Left lung (tissue), 4 donors: ENCODE measurements at regions not wholly inside any gene's neighbourhood (a gene's known extent, or its start where the extent isn't known, plus 50 kb on each side); places are given as distances from the start of the nearest gene placed in this dataset.

ENCODE experiments used
- ATAC-seq: fragments of 200-7000 bp; cut with Tn5 transposase; one replicate; pipeline ENCODE4 v1.9.1; 2020; ENCODE audit warnings: moderate library complexity
- DNase-seq, 4 donors: peaks; one replicate each; pipeline ENCODE4 v3.0.0-alpha.2; 2013 to 2020
- H3K27ac ChIP-seq, 2 donors: fragments of 200-600 bp; sonication (generic) in 1 of 2; one replicate each; pipeline versions ENCODE4 v1.5.0 to v1.8.0; 2020 to 2021
- H3K27me3 ChIP-seq, 2 donors: fragments of 200-600 bp; sonication (generic) in 1 of 2; one replicate each; pipeline versions ENCODE4 v1.5.0 to v1.8.0; 2020 to 2021
- H3K36me3 ChIP-seq, 2 donors: fragments of 200-600 bp; sonication (generic) in 1 of 2; one replicate each; pipeline versions ENCODE4 v1.5.0 to v1.8.0; 2020 to 2021
- H3K4me1 ChIP-seq, 2 donors: fragments of 200-600 bp; one replicate each; pipeline ENCODE4 v1.8.0; 2021
- H3K4me3 ChIP-seq, 2 donors: fragments of 200-600 bp; sonication (generic) in 1 of 2; one replicate each; pipeline versions ENCODE4 v1.5.0 to v1.8.0; 2020 to 2021; ENCODE audit warnings: mild to moderate bottlenecking in 1 of 2
- H3K9me3 ChIP-seq, 2 donors: fragments of 200-600 bp; sonication (generic) in 1 of 2; one replicate each; pipeline versions ENCODE4 v1.5.0 to v1.8.0; 2020 to 2021
- CTCF ChIP-seq, 2 donors: fragments of 200-600 bp; sonication (generic) in 1 of 2; IDR thresholded peaks; one replicate each; pipeline versions ENCODE4 v1.5.0 to v1.8.0; 2021; ENCODE audit warnings: antibody characterized with exemption in 2 of 2
- intact Hi-C, 2 donors: fragments of 100-400 bp; cut with DNase I; formaldehyde crosslinking; loops; one replicate each; pipeline versions ENCODE4 v1.11.2 to v1.14.2; 2022
- donor health status: DM: no; HTN: yes; CAD: no.
- donor health status: DM: no; HTN: no; CAD: no.

GRCh38 chr7:115224922-115225321 is 303.0 kb downstream of the MDFIC start:
- no peaks in the 10 kb centered on the region for H3K36me3 ChIP-seq
- H3K27me3 ChIP-seq, result no peaks in the 10 kb centered on the region
- no peak for DNase-seq
- TF ChIP-seq CTCF (IDR thresholded peaks at IDR 0.05), result no peak
- no peak overlapping the region for H3K4me3 ChIP-seq
- intact Hi-C loops, result no loop called here
- H3K27ac ChIP-seq, result no peak overlapping the region
- no peaks in the 10 kb centered on the region for H3K9me3 ChIP-seq
- no peak for ATAC-seq
- H3K4me1 ChIP-seq, result peaks cover 0 to 2% of the 10 kb centered on the region in 2 donors

DNA sequence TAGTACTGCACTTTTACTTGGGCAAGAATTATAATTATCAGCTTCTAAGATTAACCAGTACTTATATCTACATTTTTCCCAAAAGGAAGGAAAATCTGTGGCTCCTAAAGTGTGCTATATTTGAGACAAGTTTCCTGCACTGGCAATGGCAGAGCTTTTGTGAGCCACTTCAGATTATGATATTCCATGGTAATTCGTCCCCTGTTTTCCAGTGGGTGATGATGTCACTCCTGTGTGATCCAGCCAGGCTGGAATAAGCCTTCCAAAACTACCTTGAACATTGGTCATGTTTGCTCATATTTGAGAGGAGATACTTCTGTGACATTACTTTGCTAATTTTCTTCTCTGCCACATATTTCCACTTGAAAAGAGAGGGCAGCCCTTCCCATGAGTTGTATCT is 302.1 kb downstream of the MDFIC start:
- Histone ChIP-seq H3K4me3 (no peak overlapping the region), H3K4me1 (no peaks in the 10 kb centered on the region), H3K9me3 (no peaks in the 10 kb centered on the region), H3K36me3 (no peaks in the 10 kb centered on the region), H3K27me3 (no peaks in the 10 kb centered on the region), H3K27ac (no peak overlapping the region)
- DNase-seq (no peak), ATAC-seq (no peak)
- intact Hi-C loops, result no loop called here
- TF ChIP-seq CTCF (IDR thresholded peaks at IDR 0.05), result no peak

- H3K36me3 ChIP-seq, result no peaks in the 10 kb centered on the region
- H3K27me3 ChIP-seq, result no peaks in the 10 kb centered on the region
- no peak for DNase-seq
- no peaks in the 10 kb centered on the region for H3K4me1 ChIP-seq
- no peak overlapping the region for H3K4me3 ChIP-seq
- H3K9me3 ChIP-seq, result no peaks in the 10 kb centered on the region
- intact Hi-C loops, result no loop called here
- TF ChIP-seq CTCF (IDR thresholded peaks at IDR 0.05), result no peak
- H3K27ac ChIP-seq, result no peak overlapping the region
- ATAC-seq, result no peak
Measured at GRCh38 chr7:115221456-115221855, 299.6 kb downstream of the MDFIC start.

DNA sequence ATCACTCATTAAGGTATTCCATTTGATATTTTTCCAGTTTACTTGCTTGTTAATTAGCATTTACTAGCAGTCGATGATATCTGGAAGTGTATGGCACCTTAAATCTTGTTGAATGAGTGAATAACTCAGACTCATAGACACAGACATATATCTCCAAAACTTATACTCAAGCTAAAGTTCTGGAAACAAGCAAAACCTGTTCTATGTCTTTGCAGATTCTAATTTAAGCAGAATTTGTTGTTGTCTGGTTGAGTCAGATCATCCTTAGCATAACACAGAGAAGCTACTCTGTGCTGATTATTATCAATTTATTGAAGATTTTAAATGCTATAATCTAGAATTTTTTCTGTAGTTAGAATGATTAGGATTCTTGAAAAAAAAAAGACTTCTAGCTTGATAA is 296.2 kb downstream of the MDFIC start:
- TF ChIP-seq CTCF (IDR thresholded peaks at IDR 0.05), result no peak
- Histone ChIP-seq H3K4me1 (no peaks in the 10 kb centered on the region), H3K36me3 (no peaks in the 10 kb centered on the region), H3K27ac (no peak overlapping the region), H3K27me3 (no peaks in the 10 kb centered on the region), H3K9me3 (no peaks in the 10 kb centered on the region), H3K4me3 (no peak overlapping the region)
- intact Hi-C loops, result loop anchor here in 1 of 2 donors (10.0 kb wide), 1 partner anchor 353 kb away; no protein-coding TSS in a partner anchor
- DNase-seq (no peak), ATAC-seq (no peak)

DNA sequence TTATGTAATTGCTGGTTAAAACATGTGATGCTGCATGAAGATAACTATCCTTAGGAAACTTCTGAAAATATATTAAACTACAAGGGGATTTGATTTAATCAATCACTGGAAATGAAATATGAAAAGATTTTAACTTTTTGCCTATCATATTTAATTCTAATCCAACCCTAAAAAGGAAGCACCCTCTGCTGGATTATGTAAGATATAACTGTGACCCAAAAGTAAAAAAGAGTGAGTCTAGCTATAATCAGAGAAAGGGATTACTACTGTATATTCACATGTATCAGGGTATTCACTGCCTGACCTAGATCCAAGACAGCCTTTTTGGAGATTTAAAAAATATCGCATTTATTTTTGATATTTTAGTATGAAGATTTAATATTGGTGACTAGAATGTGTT is 295.5 kb downstream of the MDFIC start:
- Histone ChIP-seq H3K27ac (peak overlapping the region in 1 of 2 donors; percentile 41), H3K4me1 (no peaks in the 10 kb centered on the region), H3K9me3 (no peaks in the 10 kb centered on the region), H3K36me3 (no peaks in the 10 kb centered on the region), H3K27me3 (no peaks in the 10 kb centered on the region), H3K4me3 (no peak overlapping the region)
- peak; percentile 74 for ATAC-seq
- intact Hi-C loops, result loop anchor here in 1 of 2 donors (10.0 kb wide), 1 partner anchor 353 kb away; no protein-coding TSS in a partner anchor
- DNase-seq, result no peak
- no peak for TF ChIP-seq CTCF (IDR thresholded peaks at IDR 0.05)
